ENCODE measurements at regions not wholly inside any gene's neighbourhood (a gene's known extent, or its start where the extent isn't known, plus 50 kb on each side); places are given as distances from the start of the nearest gene placed in this dataset.

DNA sequence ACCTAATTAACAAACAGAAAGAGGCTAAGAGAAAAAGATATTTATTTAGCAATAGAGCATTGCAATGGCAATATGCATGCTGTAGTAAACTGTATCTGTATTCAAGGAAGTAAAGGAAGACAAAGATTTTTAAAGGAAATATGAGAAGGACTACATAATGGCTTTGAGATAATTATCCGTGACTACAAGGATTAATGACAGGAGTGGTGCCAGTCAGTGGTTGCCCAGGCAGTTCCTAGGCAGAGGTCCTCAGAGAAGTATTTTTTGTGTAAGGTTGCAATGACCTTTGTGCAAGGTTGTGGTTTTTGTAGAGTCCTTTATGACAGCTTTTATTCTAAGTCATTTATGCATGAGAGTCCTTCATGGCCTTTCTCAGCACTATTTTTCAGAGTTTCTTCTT, 711.1 kb upstream of the CHRM3 start (continued):
- TF ChIP-seq, protein P1, sequence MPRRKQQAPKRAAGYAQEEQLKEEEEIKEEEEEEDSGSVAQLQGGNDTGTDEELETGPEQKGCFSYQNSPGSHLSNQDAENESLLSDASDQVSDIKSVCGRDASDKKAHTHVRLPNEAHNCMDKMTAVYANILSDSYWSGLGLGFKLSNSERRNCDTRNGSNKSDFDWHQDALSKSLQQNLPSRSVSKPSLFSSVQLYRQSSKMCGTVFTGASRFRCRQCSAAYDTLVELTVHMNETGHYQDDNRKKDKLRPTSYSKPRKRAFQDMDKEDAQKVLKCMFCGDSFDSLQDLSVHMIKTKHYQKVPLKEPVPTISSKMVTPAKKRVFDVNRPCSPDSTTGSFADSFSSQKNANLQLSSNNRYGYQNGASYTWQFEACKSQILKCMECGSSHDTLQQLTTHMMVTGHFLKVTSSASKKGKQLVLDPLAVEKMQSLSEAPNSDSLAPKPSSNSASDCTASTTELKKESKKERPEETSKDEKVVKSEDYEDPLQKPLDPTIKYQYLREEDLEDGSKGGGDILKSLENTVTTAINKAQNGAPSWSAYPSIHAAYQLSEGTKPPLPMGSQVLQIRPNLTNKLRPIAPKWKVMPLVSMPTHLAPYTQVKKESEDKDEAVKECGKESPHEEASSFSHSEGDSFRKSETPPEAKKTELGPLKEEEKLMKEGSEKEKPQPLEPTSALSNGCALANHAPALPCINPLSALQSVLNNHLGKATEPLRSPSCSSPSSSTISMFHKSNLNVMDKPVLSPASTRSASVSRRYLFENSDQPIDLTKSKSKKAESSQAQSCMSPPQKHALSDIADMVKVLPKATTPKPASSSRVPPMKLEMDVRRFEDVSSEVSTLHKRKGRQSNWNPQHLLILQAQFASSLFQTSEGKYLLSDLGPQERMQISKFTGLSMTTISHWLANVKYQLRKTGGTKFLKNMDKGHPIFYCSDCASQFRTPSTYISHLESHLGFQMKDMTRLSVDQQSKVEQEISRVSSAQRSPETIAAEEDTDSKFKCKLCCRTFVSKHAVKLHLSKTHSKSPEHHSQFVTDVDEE (CRISPR knock-in tag; IDR thresholded peaks at IDR 0.05) = no peak
- TF ChIP-seq ZNF70 (CRISPR knock-in tag; IDR thresholded peaks at IDR 0.05) (no peak), ESRRG (CRISPR knock-in tag; IDR thresholded peaks at IDR 0.05) (no peak), BACH2 (CRISPR knock-in tag; IDR thresholded peaks at IDR 0.05; ENCODE audit: borderline replicate concordance) (no peak), ZFP3 (CRISPR knock-in tag; IDR thresholded peaks at IDR 0.05) (no peak), CSDC2 (CRISPR knock-in tag; IDR thresholded peaks at IDR 0.05) (no peak)

DNA sequence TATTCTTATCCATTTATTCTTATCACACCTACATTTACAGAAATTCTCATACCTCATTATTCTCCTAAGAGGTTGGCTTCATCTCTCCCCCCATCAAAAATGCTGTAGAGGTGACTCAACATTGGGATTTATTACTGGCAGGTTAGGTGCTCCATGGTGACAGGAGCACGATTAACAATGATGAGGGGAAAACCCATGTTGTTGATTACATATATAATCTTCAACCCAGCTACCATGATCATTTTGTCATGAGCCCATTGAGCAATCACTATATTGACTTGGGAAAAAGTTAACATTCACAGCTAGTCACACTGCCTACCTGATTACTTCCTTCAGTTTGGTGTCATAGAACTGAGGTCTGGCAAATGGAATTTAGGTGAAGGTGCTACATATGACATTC, 712.1 kb upstream of the CHRM3 start:
- TF ChIP-seq ZNF565 (CRISPR knock-in tag; conservative IDR thresholded peaks at IDR 0.05; ENCODE audit: low read depth) = no peak
- no peak for TF ChIP-seq GLIS3 (CRISPR knock-in tag; IDR thresholded peaks at IDR 0.05)
- no peak for TF ChIP-seq ZNF70 (CRISPR knock-in tag; IDR thresholded peaks at IDR 0.05)
- TF ChIP-seq OSR1 (CRISPR knock-in tag; IDR thresholded peaks at IDR 0.05) = no peak
- TF ChIP-seq PPARA (CRISPR knock-in tag; IDR thresholded peaks at IDR 0.05; ENCODE audit: borderline replicate concordance) = no peak
- TF ChIP-seq TCF4 (CRISPR knock-in tag; IDR thresholded peaks at IDR 0.05; ENCODE audit: borderline replicate concordance) = no peak
- TF ChIP-seq ZNF8 (CRISPR knock-in tag; IDR thresholded peaks at IDR 0.05) = no peak
- no peak for TF ChIP-seq ISL1 (CRISPR knock-in tag; IDR thresholded peaks at IDR 0.05)
- TF ChIP-seq, protein P1 (CRISPR knock-in tag; IDR thresholded peaks at IDR 0.05) = no peak
- no peak for TF ChIP-seq RARB (CRISPR knock-in tag; IDR thresholded peaks at IDR 0.05)
- no peak for TF ChIP-seq ARNTL (CRISPR knock-in tag; IDR thresholded peaks at IDR 0.05; ENCODE audit: borderline replicate concordance, low read depth)
- TF ChIP-seq ESRRG (CRISPR knock-in tag; IDR thresholded peaks at IDR 0.05) = no peak
- no peak for ATAC-seq

DNA sequence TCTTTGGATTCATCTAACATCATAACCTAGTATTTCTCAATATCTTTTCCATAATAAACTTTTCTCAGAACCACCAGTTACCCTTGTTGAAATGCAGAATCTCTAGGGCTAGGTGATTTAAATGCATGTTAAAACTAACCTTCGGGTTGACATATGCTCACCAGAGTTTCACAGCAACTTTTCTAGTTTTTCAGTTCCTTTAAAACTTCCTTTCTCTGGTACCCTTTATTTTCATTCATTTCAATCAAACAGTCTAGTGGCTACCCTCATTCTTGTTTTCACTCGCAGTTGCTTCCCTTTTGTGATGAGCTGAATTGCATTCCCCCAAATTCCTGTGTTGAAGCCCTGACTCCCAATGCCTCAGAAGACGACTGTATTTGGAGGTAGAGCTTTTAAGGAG, 712.8 kb upstream of the CHRM3 start:
- ATAC-seq = no peak
- no peak for TF ChIP-seq TOX (CRISPR knock-in tag; IDR thresholded peaks at IDR 0.05; ENCODE audit: borderline replicate concordance)
- TF ChIP-seq GLIS3 (CRISPR knock-in tag; IDR thresholded peaks at IDR 0.05) = no peak
- TF ChIP-seq ZNF70 (CRISPR knock-in tag; IDR thresholded peaks at IDR 0.05) = no peak

DNA sequence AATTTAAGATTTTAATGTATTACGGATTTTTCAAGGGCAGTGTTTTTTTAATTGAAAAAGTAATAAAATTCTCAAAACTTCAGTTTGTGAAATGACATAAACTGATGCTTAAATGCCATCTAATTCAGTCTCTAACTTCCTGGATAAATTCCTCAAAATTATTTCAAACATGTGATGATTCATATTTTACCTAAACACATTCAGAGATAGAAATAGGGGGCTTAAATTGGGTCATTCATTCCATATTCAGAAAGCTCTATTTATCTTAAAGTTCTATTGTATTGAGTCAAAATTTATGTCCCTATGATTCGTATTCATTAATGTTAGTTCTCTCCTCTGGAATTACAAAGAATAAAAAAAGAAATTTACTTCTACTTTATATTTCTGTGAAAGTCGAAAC, 713.6 kb upstream of the CHRM3 start:
- TF ChIP-seq, protein P2, sequence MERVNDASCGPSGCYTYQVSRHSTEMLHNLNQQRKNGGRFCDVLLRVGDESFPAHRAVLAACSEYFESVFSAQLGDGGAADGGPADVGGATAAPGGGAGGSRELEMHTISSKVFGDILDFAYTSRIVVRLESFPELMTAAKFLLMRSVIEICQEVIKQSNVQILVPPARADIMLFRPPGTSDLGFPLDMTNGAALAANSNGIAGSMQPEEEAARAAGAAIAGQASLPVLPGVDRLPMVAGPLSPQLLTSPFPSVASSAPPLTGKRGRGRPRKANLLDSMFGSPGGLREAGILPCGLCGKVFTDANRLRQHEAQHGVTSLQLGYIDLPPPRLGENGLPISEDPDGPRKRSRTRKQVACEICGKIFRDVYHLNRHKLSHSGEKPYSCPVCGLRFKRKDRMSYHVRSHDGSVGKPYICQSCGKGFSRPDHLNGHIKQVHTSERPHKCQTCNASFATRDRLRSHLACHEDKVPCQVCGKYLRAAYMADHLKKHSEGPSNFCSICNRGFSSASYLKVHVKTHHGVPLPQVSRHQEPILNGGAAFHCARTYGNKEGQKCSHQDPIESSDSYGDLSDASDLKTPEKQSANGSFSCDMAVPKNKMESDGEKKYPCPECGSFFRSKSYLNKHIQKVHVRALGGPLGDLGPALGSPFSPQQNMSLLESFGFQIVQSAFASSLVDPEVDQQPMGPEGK (CRISPR knock-in tag; IDR thresholded peaks at IDR 0.05; ENCODE audit: borderline replicate concordance) = no peak
- TF ChIP-seq OSR1 (CRISPR knock-in tag; IDR thresholded peaks at IDR 0.05) = 0 out of 2 replicates have a peak, but pooled peaks have one; percentile 30
- ATAC-seq = no peak

DNA sequence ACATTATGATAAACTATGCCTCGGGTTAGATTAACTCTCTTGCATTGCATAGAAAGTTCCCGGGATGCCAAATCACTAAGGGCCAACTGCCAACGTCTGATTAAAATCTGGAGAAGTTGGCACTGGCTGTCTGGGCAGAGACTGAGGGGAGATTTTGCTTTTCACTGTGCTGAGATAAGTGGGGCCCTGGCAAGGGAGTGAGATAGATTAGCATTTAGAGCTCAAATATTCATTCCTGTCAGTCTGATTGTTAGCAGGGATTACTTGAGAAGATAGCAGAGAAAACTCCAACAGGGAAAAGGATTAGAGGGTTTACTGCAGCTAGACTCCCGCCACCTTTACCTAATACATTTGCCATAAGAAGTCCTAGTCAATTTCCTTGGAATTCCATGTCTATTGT, 714.1 kb upstream of the CHRM3 start:
- peak; percentile 91 for ATAC-seq
- TF ChIP-seq ISL1 (CRISPR knock-in tag; IDR thresholded peaks at IDR 0.05) = peak; percentile 98
- TF ChIP-seq, protein P2 (CRISPR knock-in tag; IDR thresholded peaks at IDR 0.05; ENCODE audit: borderline replicate concordance) = no peak
- TF ChIP-seq, protein P1 (CRISPR knock-in tag; IDR thresholded peaks at IDR 0.05) = peak; percentile 94; the same call in 1 of the 2 replicates
- TF ChIP-seq TOX (CRISPR knock-in tag; IDR thresholded peaks at IDR 0.05; ENCODE audit: borderline replicate concordance) = no peak

Measured in SK-N-SH treated with all-trans-retinoic acid at 6 μM for 48 hours (cell line).